ENCODE measurements at regions not wholly inside any gene's neighbourhood (a gene's known extent, or its start where the extent isn't known, plus 50 kb on each side); places are given as distances from the start of the nearest gene placed in this dataset.

GRCh38 chr3:56935811-56936210 is 124.7 kb upstream of the SPATA12 start:
- TF ChIP-seq POLR2A (IDR thresholded peaks at IDR 0.05; ENCODE audit: low read depth, low read length) (no peak), TAF1 (IDR thresholded peaks at IDR 0.05; ENCODE audit: borderline replicate concordance, low read depth, low read length) (no peak), POLR2AphosphoS5 (IDR thresholded peaks at IDR 0.05; ENCODE audit: low read depth, low read length) (no peak)
